Colonic mucosa (tissue), 4 donors: ENCODE measurements at regions not wholly inside any gene's neighbourhood (a gene's known extent, or its start where the extent isn't known, plus 50 kb on each side); places are given as distances from the start of the nearest gene placed in this dataset.

Experiments
- DNase-seq: peaks from one replicate; pipeline ENCODE4 v3.0.0-alpha.2; 2020
- H3K27ac ChIP-seq: fragments of 200-600 bp; one replicate; pipeline ENCODE4 v1.8.0; 2021
- H3K27me3 ChIP-seq: fragments of 200-600 bp; one replicate; pipeline ENCODE4 v1.8.0; 2021
- H3K36me3 ChIP-seq: fragments of 200-600 bp; one replicate; pipeline ENCODE4 v1.8.0; 2021
- H3K4me1 ChIP-seq: fragments of 200-600 bp; one replicate; pipeline ENCODE4 v1.8.0; 2021; ENCODE audit warnings: mild to moderate bottlenecking
- H3K4me3 ChIP-seq: fragments of 200-600 bp; one replicate; pipeline ENCODE4 v1.8.0; 2021
- H3K9ac ChIP-seq, 2 donors: one replicate each; pipeline ENCODE4 v1.7.0; 2013; ENCODE audit warnings: control low read depth in 2 of 2, low read depth in 2 of 2, low read length in 2 of 2
- H3K9me3 ChIP-seq: fragments of 200-600 bp; one replicate; pipeline ENCODE4 v1.8.0; 2021
- intact Hi-C: fragments of 100-400 bp; cut with DNase I; formaldehyde crosslinking; loops from one replicate; pipeline ENCODE4 v1.14.1; 2022
- TF ChIP-seq, protein P1 (sequence below): fragments of 200-600 bp; IDR thresholded peaks from one replicate; pipeline ENCODE4 v1.8.0; 2022; ENCODE audit warnings: antibody characterized with exemption, mild to moderate bottlenecking
- donor health status: healthy.
- donor health status: DM: no; HTN: no; CAD: no.
- donor health status: DM: no; HTN: no; CAD: no.

DNA sequence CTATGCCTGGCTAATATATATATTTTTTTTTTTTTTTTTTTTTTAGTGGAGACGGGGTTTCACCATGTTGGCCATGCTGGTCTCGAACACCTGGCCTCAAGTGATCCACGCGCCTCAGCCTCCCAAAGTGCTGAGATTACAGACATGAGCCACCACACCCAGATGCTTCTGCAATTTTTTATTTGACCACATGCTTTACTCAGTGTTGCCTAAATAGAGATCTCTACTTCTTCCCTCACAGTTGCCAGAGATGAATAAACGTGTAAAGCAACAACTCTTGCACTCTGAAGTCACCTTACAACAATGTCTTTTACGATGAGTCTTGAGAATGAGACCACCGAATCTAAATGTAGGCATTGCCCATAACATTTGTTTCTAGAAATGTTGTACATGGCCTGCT lies 107.9 kb upstream of the FRMD4A start:
- Histone ChIP-seq H3K4me3 (no peak overlapping the region), H3K27ac (no peak overlapping the region), H3K9ac (no peak overlapping the region), H3K9me3 (no peaks in the 10 kb centered on the region), H3K36me3 (no peaks in the 10 kb centered on the region), H3K4me1 (no peaks in the 10 kb centered on the region), H3K27me3 (no peaks in the 10 kb centered on the region)
- TF ChIP-seq, protein P1, sequence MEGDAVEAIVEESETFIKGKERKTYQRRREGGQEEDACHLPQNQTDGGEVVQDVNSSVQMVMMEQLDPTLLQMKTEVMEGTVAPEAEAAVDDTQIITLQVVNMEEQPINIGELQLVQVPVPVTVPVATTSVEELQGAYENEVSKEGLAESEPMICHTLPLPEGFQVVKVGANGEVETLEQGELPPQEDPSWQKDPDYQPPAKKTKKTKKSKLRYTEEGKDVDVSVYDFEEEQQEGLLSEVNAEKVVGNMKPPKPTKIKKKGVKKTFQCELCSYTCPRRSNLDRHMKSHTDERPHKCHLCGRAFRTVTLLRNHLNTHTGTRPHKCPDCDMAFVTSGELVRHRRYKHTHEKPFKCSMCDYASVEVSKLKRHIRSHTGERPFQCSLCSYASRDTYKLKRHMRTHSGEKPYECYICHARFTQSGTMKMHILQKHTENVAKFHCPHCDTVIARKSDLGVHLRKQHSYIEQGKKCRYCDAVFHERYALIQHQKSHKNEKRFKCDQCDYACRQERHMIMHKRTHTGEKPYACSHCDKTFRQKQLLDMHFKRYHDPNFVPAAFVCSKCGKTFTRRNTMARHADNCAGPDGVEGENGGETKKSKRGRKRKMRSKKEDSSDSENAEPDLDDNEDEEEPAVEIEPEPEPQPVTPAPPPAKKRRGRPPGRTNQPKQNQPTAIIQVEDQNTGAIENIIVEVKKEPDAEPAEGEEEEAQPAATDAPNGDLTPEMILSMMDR: no peak
- DNase-seq: no peak
- intact Hi-C loops: no loop called here

DNA sequence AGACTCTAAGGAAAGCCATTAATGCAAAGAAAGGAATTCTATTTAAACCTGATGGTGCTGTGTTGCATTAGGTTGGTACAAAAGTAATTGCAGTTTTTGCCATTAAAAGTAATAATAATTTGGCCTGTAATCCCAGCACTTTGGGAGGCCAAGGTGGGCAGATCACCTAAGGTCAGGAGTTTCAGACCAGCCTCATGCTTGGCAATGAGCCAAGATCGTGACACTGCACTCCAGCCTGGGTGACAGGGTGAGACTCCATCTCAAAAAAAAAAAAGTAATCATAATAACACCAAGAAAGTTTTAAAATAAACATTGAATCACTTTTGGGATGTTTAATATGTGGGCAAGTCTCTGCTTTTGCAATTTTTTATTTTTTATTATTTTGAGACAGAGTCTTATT lies 107.3 kb upstream of the FRMD4A start:
- intact Hi-C loops: no loop called here
- no peaks in the 10 kb centered on the region for H3K36me3 ChIP-seq
- no peak overlapping the region for H3K4me3 ChIP-seq
- no peak for DNase-seq
- H3K4me1 ChIP-seq: no peaks in the 10 kb centered on the region
- no peak overlapping the region for H3K27ac ChIP-seq
- H3K27me3 ChIP-seq: no peaks in the 10 kb centered on the region
- H3K9me3 ChIP-seq: no peaks in the 10 kb centered on the region
- TF ChIP-seq, protein P1: no peak
- no peak overlapping the region for H3K9ac ChIP-seq

DNA sequence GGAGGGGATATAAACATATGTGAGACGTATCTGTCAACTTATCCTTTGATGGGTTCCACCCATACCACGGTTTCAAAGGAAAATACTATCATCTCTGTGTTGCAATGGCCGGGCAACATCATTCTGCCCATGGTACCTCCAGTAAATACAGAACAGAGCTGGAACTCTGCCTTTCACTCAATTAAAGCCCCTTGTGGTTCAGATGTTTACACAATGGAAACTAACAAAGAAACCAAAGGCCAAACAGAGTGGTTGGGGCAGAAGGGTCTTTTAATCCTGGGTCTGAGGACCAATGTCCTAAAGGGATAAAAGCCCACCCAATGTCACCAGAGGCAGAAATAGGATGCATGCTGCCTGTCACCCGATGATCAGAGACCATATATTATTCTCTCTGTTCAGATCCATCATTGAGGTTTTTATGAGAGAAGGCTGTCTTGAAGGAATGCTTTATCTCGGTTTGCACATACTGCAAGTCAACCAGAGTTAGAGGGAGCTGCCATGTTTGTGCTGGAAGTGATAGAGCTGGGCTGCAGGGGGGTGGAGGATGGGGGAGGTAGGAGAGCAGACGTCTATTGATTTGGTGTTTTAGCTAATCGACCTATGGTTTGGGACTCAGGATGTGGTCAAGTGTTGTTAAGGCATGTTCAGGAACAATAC lies 105.4 kb upstream of the FRMD4A start:
- Histone ChIP-seq H3K36me3 (no peaks in the 10 kb centered on the region), H3K27ac (no peak overlapping the region), H3K27me3 (no peaks in the 10 kb centered on the region), H3K9me3 (no peaks in the 10 kb centered on the region), H3K4me3 (no peak overlapping the region), H3K4me1 (no peaks in the 10 kb centered on the region), H3K9ac (no peak overlapping the region)
- DNase-seq: no peak
- intact Hi-C loops: no loop called here
- TF ChIP-seq, protein P1: no peak

DNA sequence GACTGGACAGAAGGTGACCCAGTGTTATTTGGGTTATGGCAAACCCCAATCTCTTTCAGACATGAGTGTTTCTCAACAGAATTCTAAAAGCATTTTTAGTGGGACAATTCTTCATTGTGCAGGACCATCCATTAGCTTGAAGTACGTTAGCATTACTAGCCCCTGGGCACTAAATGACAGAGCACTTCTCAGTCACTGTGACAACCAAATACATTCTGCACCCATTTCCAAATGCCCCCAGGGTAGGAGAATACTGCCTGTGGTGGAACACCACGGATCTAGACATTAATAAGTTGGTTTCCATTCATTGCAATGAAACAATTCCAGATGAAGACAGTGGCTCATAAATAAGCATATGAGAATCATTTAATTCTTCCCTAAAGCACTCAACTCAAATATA lies 102.4 kb upstream of the FRMD4A start:
- no peak overlapping the region for H3K4me3 ChIP-seq
- H3K9ac ChIP-seq: no peak overlapping the region
- no peaks in the 10 kb centered on the region for H3K4me1 ChIP-seq
- TF ChIP-seq, protein P1: no peak
- no peaks in the 10 kb centered on the region for H3K36me3 ChIP-seq
- no peaks in the 10 kb centered on the region for H3K27me3 ChIP-seq
- intact Hi-C loops: no loop called here
- no peak overlapping the region for H3K27ac ChIP-seq
- no peak for DNase-seq
- no peaks in the 10 kb centered on the region for H3K9me3 ChIP-seq

DNA sequence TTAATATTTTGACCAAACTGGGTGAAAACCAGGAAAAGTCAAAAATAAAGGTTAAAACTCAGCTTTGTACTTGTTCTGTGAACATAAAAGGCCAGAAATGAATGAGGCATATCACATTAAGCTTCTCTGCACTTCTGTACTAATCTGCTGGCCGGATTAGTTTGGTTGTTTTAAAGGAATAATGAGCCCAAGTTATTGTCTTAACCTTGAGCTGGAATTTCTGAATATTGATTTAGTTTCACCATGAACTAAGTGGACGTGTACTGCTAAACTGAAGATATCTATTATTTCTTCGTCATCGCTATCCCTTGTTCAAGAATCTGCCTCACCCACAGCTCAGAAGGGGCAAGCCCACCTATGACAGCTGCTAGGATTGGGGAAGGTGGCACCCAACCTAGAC lies 101.1 kb upstream of the FRMD4A start:
- H3K9ac ChIP-seq: no peak overlapping the region
- TF ChIP-seq, protein P1: no peak
- no peak overlapping the region for H3K4me3 ChIP-seq
- no peaks in the 10 kb centered on the region for H3K4me1 ChIP-seq
- no peak for DNase-seq
- H3K9me3 ChIP-seq: no peaks in the 10 kb centered on the region
- no peaks in the 10 kb centered on the region for H3K27me3 ChIP-seq
- no peak overlapping the region for H3K27ac ChIP-seq
- no peaks in the 10 kb centered on the region for H3K36me3 ChIP-seq
- intact Hi-C loops: no loop called here
